Fibroblast of lung (primary cell): ENCODE measurements at regions not wholly inside any gene's neighbourhood (a gene's known extent, or its start where the extent isn't known, plus 50 kb on each side); places are given as distances from the start of the nearest gene placed in this dataset.

Experiments used
- EZH2 ChIP-seq: IDR thresholded peaks from 2 replicates; pipeline ENCODE4 v1.5.1; 2012; ENCODE audit warnings: low read length, control low read depth, mild to moderate bottlenecking; ENCODE audit errors: missing control alignments
- TF ChIP-seq, protein P1 (sequence below), 2 donors: IDR thresholded peaks in 1 of 2; conservative IDR thresholded peaks in 1 of 2; 1 replicate in 1 of 2; 2 replicates in 1 of 2; pipeline ENCODE4 v1.5.1; 2011 to 2012; ENCODE audit warnings: low read length in 2 of 2, control low read depth in 1 of 2, inconsistent platforms in 1 of 2, low read depth in 1 of 2, mild to moderate bottlenecking in 1 of 2

DNA sequence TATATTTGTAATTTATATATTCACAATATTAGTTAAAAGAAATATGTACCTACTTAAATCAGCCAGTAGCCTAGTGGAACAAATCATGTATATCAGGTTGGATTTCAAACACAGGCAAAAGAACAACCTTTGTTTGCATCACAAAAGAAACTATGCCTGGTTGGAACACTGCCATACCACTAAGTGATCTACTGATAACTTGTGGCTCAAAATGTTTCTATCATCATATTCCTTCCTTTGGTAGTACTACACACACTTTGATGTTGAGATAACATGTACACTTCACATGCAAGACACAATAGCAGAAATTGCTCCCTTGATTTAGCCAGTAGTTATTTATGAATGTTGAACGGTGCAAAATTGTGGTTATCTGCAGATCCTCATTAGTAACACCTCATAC is 146.0 kb upstream of the GPC6 start:
- TF ChIP-seq, protein P1, sequence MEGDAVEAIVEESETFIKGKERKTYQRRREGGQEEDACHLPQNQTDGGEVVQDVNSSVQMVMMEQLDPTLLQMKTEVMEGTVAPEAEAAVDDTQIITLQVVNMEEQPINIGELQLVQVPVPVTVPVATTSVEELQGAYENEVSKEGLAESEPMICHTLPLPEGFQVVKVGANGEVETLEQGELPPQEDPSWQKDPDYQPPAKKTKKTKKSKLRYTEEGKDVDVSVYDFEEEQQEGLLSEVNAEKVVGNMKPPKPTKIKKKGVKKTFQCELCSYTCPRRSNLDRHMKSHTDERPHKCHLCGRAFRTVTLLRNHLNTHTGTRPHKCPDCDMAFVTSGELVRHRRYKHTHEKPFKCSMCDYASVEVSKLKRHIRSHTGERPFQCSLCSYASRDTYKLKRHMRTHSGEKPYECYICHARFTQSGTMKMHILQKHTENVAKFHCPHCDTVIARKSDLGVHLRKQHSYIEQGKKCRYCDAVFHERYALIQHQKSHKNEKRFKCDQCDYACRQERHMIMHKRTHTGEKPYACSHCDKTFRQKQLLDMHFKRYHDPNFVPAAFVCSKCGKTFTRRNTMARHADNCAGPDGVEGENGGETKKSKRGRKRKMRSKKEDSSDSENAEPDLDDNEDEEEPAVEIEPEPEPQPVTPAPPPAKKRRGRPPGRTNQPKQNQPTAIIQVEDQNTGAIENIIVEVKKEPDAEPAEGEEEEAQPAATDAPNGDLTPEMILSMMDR (conservative IDR thresholded peaks at IDR 0.05 in 1 of 2, IDR thresholded peaks at IDR 0.05 in 1 of 2; ENCODE audit: low read depth in 1 of 2, low read length in 2 of 2), result no peak
- no peak for TF ChIP-seq EZH2
